ENCODE measurements at regions not wholly inside any gene's neighbourhood (a gene's known extent, or its start where the extent isn't known, plus 50 kb on each side); places are given as distances from the start of the nearest gene placed in this dataset.

- TF ChIP-seq USF1 (CRISPR knock-in tag; IDR thresholded peaks at IDR 0.05): no peak
- no peak for TF ChIP-seq CTCF (IDR thresholded peaks at IDR 0.05)
- no peak for TF ChIP-seq TCF7 (CRISPR knock-in tag; IDR thresholded peaks at IDR 0.05; ENCODE audit: low read depth)
- no peak for TF ChIP-seq ZNF671 (CRISPR knock-in tag; IDR thresholded peaks at IDR 0.05)
- no peak for TF ChIP-seq ATF6 (CRISPR knock-in tag; IDR thresholded peaks at IDR 0.05)
- TF ChIP-seq TEAD4 (CRISPR knock-in tag; IDR thresholded peaks at IDR 0.05): no peak
- TF ChIP-seq MXD4 (CRISPR knock-in tag; IDR thresholded peaks at IDR 0.05; ENCODE audit: borderline replicate concordance): no peak
- no peak for TF ChIP-seq MAX (CRISPR knock-in tag; IDR thresholded peaks at IDR 0.05)
- no peak for TF ChIP-seq ZNF317 (CRISPR knock-in tag; IDR thresholded peaks at IDR 0.05; ENCODE audit: borderline replicate concordance, low read depth)
- no peak for TF ChIP-seq NR3C1 (CRISPR knock-in tag; conservative IDR thresholded peaks at IDR 0.05; ENCODE audit: low read depth)
- TF ChIP-seq JUN (CRISPR knock-in tag; IDR thresholded peaks at IDR 0.05): no peak
- TF ChIP-seq AFF4 (CRISPR knock-in tag; IDR thresholded peaks at IDR 0.05; ENCODE audit: borderline replicate concordance): no peak
- no peak for TF ChIP-seq ETV6 (CRISPR knock-in tag; IDR thresholded peaks at IDR 0.05)
Observed at GRCh38 chr13:30031488-30031887, 181.1 kb upstream of the UBL3 start.
